ENCODE measurements at regions not wholly inside any gene's neighbourhood (a gene's known extent, or its start where the extent isn't known, plus 50 kb on each side); places are given as distances from the start of the nearest gene placed in this dataset.
"Not testable (repeated sequence)": the region's sequence is repeated elsewhere in the genome, so short reads cannot be mapped to it uniquely, and the experiment has no call there.

GRCh38 chr16:11418506-11418905 is 73.2 kb downstream of the RMI2 start (continued):
- no peak for TF ChIP-seq RELB (IDR thresholded peaks at IDR 0.05; ENCODE audit: low read depth)
- TF ChIP-seq ELK1 (IDR thresholded peaks at IDR 0.05; ENCODE audit: low read depth, low read length) = no peak
- TF ChIP-seq EP300 (IDR thresholded peaks at IDR 0.05; ENCODE audit: borderline replicate concordance in 1 of 2, control insufficient read depth in 1 of 2, low read depth in 2 of 2, low read length in 2 of 2) = no peak

- POLR2A ChIA-PET; H3K27ac ChIP-seq (ENCODE audit: control insufficient read depth, insufficient read depth); RAD21 ChIA-PET (ENCODE audit: unreplicated experiment); SMC1A ChIA-PET (ENCODE audit: uncharacterized antibody, unreplicated experiment); H3K4me3 ChIP-seq; H3K79me2 ChIP-seq (ENCODE audit: control insufficient read depth, insufficient read depth, low read length); ATAC-seq; H3K4me2 ChIP-seq (ENCODE audit: control insufficient read depth, insufficient read depth); H3K36me3 ChIP-seq (ENCODE audit: control insufficient read depth in 2 of 2, insufficient read depth in 2 of 2, low read length in 1 of 2); intact Hi-C loops (cut with micrococcal nuclease; ENCODE audit: unreplicated experiment); FAIRE-seq; H3K9me3 ChIP-seq (replicated peaks; ENCODE audit: control insufficient read depth, insufficient read depth, low read length); H3K9ac ChIP-seq (ENCODE audit: control insufficient read depth, insufficient read depth, low read length); DNase-seq (ENCODE audit: low read depth, low spot score); BruUV-seq (replicated peaks); in situ Hi-C loops (cut with MboI); CTCF ChIA-PET; H3K27me3 ChIP-seq (replicated peaks in 1 of 2; ENCODE audit: control insufficient read depth in 2 of 2, insufficient read depth in 2 of 2, low read length in 1 of 2); H2AFZ ChIP-seq (ENCODE audit: control insufficient read depth, low read depth, low read length); H4K20me1 ChIP-seq (ENCODE audit: control insufficient read depth, insufficient read depth): not testable (repeated sequence)
- 96% methylated on average over 2 of the region's 4 CpGs for WGBS (ENCODE audit: insufficient coverage, insufficient replicate concordance, low lambda C conversion rate, missing lambda C conversion rate)
- H3K4me1 ChIP-seq (ENCODE audit: control insufficient read depth, insufficient read depth, low read length) = peaks cover 10% of the 10 kb centered on the region
Observed at GRCh38 chr16:11420067-11420466, 74.8 kb downstream of the RMI2 start.

Measured in GM12878 (cell line).